Neutrophil (primary cell): ENCODE measurements at regions not wholly inside any gene's neighbourhood (a gene's known extent, or its start where the extent isn't known, plus 50 kb on each side); places are given as distances from the start of the nearest gene placed in this dataset.
"Not testable (repeated sequence)": the region's sequence is repeated elsewhere in the genome, so short reads cannot be mapped to it uniquely, and the experiment has no call there.

ENCODE experiments used
- H3K27ac ChIP-seq: fragments of 200-600 bp; sonication (generic); 2 replicates; pipeline ENCODE4 v1.5.1; 2016; ENCODE audit warnings: mild to moderate bottlenecking, moderate library complexity
- H3K27me3 ChIP-seq: fragments of 200-600 bp; sonication (generic); 2 replicates; pipeline ENCODE4 v1.6.0; 2016; ENCODE audit warnings: mild to moderate bottlenecking
- H3K36me3 ChIP-seq: fragments of 200-600 bp; sonication (generic); 2 replicates; pipeline ENCODE4 v1.5.1; 2017
- H3K4me1 ChIP-seq, 2 experiments: fragments of 200-600 bp in 1 of 2; sonication (generic) in 1 of 2; 1 replicate in 1 of 2; 2 replicates in 1 of 2; pipeline versions ENCODE4 v1.5.1 to v1.6.1; 2013 to 2016; ENCODE audit warnings: low read depth in 1 of 2, low read length in 1 of 2, mild to moderate bottlenecking in 1 of 2, moderate library complexity in 1 of 2; ENCODE audit not compliant: control insufficient read depth in 1 of 2, insufficient read depth in 1 of 2
- H3K4me3 ChIP-seq, 2 experiments: fragments of 200-600 bp in 1 of 2; sonication (generic) in 1 of 2; 1 replicate in 1 of 2; 2 replicates in 1 of 2; pipeline ENCODE4 v1.5.1; 2013 to 2016; ENCODE audit warnings: low read depth in 1 of 2, low read length in 1 of 2, mild to moderate bottlenecking in 1 of 2, moderate library complexity in 1 of 2
- H3K9me3 ChIP-seq: fragments of 200-600 bp; sonication (generic); 2 replicates; pipeline ENCODE4 v1.5.1; 2016
- TF ChIP-seq, protein P1 (sequence below): fragments of 200-600 bp; sonication (generic); IDR thresholded peaks from 2 replicates; pipeline ENCODE4 v1.5.1; 2016; ENCODE audit warnings: antibody characterized with exemption

DNA sequence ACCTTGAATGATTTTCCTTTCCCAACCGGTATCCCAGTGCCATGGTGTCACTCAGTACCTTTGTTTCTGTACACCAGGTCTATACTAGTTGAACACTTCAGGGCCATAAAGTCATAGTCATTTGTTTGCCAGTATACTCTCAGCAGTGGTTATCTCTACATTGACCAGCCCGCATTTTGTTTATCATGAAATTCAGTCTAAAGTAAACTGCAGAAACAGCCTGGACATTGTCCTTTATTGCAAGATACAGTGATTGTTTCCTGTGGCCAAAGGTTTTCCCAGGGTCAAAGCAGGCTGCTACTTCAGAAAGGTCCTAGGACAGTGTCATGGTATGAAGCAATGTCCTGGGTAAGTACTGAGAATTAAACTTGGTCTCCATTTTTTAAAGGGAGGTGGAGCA, 407.4 kb downstream of the RWDD3 start:
- Histone ChIP-seq H3K9me3 (no peaks in the 10 kb centered on the region), H3K27ac (no peak overlapping the region), H3K27me3 (no peaks in the 10 kb centered on the region), H3K4me3 (no peak overlapping the region), H3K36me3 (no peaks in the 10 kb centered on the region), H3K4me1 (no peaks in the 10 kb centered on the region)
- TF ChIP-seq, protein P1, sequence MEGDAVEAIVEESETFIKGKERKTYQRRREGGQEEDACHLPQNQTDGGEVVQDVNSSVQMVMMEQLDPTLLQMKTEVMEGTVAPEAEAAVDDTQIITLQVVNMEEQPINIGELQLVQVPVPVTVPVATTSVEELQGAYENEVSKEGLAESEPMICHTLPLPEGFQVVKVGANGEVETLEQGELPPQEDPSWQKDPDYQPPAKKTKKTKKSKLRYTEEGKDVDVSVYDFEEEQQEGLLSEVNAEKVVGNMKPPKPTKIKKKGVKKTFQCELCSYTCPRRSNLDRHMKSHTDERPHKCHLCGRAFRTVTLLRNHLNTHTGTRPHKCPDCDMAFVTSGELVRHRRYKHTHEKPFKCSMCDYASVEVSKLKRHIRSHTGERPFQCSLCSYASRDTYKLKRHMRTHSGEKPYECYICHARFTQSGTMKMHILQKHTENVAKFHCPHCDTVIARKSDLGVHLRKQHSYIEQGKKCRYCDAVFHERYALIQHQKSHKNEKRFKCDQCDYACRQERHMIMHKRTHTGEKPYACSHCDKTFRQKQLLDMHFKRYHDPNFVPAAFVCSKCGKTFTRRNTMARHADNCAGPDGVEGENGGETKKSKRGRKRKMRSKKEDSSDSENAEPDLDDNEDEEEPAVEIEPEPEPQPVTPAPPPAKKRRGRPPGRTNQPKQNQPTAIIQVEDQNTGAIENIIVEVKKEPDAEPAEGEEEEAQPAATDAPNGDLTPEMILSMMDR = no peak

DNA sequence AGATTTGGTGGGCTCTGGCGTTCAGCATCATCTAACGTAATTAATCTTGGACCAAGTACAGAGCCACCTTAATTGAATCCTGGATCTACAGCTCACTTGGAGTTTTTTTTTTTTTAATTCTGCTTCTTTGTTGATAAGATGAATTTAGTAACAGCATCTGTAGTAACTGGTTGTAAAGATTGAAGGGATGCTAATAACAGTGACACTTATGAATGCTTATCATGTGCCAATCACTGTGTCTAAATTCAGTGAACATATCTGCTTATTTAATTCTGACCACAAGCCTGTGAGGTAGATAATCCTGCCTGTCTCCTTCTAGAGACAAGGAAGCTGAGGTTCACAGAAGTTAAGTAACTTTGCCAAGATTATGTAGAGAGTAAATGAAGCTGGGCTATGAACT, 408.0 kb downstream of the RWDD3 start:
- TF ChIP-seq, protein P1 = no peak
- Histone ChIP-seq H3K36me3 (no peaks in the 10 kb centered on the region), H3K4me3 (no peak overlapping the region), H3K9me3 (no peaks in the 10 kb centered on the region), H3K27ac (no peak overlapping the region), H3K4me1 (no peaks in the 10 kb centered on the region), H3K27me3 (no peaks in the 10 kb centered on the region)

DNA sequence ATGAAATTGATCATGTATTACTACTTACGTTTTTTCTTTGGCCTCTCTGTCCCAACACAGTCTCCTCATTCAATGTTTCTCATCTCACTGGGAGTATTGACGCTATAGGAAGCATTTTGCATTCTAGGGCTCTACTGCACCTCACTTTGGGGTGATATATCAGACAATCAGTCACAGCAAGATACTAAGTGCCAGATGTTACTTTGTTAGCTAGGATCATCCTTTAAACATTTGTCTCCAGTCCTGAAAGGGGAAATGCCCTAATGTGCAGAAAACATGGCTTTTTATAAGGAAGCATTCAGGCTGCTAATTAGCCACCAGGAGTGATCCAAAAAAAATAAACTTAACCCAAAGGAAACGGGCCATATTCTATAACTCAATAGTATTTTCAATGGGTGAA, 409.1 kb downstream of the RWDD3 start:
- Histone ChIP-seq H3K36me3 (no peaks in the 10 kb centered on the region), H3K27me3 (no peaks in the 10 kb centered on the region), H3K4me1 (no peaks in the 10 kb centered on the region), H3K4me3 (no peak overlapping the region), H3K27ac (no peak overlapping the region), H3K9me3 (no peaks in the 10 kb centered on the region)
- TF ChIP-seq, protein P1 = no peak

DNA sequence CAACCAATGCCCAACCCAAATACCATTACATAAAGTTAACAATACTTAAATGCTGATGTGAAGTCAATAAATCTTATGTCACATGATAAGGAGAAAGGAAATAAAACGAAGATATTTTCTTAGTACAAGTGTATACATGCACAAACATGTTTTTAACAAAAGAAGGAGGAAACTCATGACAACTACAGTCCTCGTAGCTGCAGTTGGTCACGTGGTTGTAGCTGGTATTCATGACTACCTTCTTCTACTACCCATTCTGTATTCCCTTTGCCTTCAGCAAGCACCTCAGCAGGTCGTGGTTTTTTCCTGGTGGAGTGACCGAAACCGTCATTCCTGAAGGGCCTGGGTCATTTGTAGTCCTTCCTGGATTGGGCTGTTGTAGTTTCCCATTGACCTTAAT, 411.1 kb downstream of the RWDD3 start:
- H3K36me3 ChIP-seq, H3K4me1 ChIP-seq, H3K27me3 ChIP-seq, H3K27ac ChIP-seq, H3K9me3 ChIP-seq, H3K4me3 ChIP-seq: not testable (repeated sequence)

DNA sequence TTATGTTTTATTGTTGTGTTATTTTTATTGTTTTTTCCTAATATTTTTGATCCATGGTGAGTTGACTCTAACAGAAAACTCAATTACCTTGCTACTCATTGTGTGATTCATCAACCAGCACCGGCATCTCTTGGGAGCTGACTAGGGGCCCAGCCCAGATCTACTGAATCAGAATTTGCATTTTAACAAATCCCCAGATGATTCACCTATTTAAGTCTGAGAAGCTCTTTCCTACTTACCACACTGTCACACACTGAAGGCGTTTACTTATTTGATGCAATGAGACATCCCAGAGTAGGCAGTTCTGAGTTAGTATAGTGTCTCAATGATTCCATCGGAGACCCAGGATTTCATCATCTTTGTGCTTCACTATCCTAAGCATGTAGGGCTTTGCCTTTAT, 416.6 kb downstream of the RWDD3 start:
- Histone ChIP-seq H3K27ac (no peak overlapping the region), H3K36me3 (no peaks in the 10 kb centered on the region), H3K4me1 (no peaks in the 10 kb centered on the region), H3K9me3 (no peaks in the 10 kb centered on the region), H3K4me3 (no peak overlapping the region), H3K27me3 (no peaks in the 10 kb centered on the region)
- TF ChIP-seq, protein P1 = no peak

DNA sequence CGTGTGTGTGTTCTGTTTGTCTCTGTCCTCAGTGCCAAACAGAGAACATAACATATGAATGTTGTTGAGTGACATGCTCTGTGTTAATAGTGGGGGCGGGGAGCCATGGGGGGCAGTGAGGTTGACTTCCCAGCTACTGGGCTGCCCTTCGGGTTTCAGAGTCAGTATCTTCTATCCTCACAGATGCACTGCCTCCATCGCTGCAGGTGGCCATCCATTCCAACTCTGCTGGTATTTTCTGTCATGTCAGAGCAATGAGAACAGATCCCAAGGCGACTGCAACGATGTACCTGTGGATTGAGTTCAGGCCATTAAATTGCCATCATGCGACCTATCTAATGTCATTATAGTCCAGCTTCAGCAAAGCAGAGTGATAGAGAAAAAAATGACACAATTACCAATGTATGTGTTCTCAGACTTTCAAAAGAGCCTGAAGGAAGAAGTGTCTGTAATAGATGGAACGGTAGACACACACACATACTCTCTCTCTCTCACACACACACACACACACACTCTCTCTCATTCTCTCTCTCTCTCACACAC, 418.5 kb downstream of the RWDD3 start:
- TF ChIP-seq, protein P1 = no peak
- no peak overlapping the region for H3K4me3 ChIP-seq
- no peaks in the 10 kb centered on the region for H3K27me3 ChIP-seq
- H3K9me3 ChIP-seq = peaks cover 8% of the 10 kb centered on the region
- no peak overlapping the region for H3K27ac ChIP-seq
- H3K36me3 ChIP-seq = no peaks in the 10 kb centered on the region
- H3K4me1 ChIP-seq = no peaks in the 10 kb centered on the region
